ENCODE measurements at regions not wholly inside any gene's neighbourhood (a gene's known extent, or its start where the extent isn't known, plus 50 kb on each side); places are given as distances from the start of the nearest gene placed in this dataset.

- TF ChIP-seq CTCF (IDR thresholded peaks at IDR 0.05; ENCODE audit: low read depth, low read length, missing input control) = no peak
- no peak for TF ChIP-seq ZBTB33 (IDR thresholded peaks at IDR 0.05)
- TF ChIP-seq HNF4A (conservative IDR thresholded peaks at IDR 0.05) = no peak
- TF ChIP-seq RAD21 (IDR thresholded peaks at IDR 0.05) = no peak
- TF ChIP-seq EGR1 (IDR thresholded peaks at IDR 0.05; ENCODE audit: low read depth in 2 of 2) = no peak
- no peak for TF ChIP-seq REST (IDR thresholded peaks at IDR 0.05)
- TF ChIP-seq GABPA (IDR thresholded peaks at IDR 0.05 in 1 of 2, conservative IDR thresholded peaks at IDR 0.05 in 1 of 2) = no peak
- no peak for TF ChIP-seq YY1 (IDR thresholded peaks at IDR 0.05)
- no peak for TF ChIP-seq TAF1 (conservative IDR thresholded peaks at IDR 0.05)
- no peak for TF ChIP-seq JUND (IDR thresholded peaks at IDR 0.05)
- TF ChIP-seq NR2F2 (IDR thresholded peaks at IDR 0.05) = no peak
- no peak for TF ChIP-seq SP1 (IDR thresholded peaks at IDR 0.05)
- no peak for TF ChIP-seq ATF3 (IDR thresholded peaks at IDR 0.05)
- TF ChIP-seq, protein P1, sequence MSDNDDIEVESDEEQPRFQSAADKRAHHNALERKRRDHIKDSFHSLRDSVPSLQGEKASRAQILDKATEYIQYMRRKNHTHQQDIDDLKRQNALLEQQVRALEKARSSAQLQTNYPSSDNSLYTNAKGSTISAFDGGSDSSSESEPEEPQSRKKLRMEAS (IDR thresholded peaks at IDR 0.05) = no peak
These were observed 77.5 kb upstream of the CD83 start for GRCh38 chr6:14040042-14040441.
